Left lobe of liver (tissue), 2 donors: ENCODE measurements at regions not wholly inside any gene's neighbourhood (a gene's known extent, or its start where the extent isn't known, plus 50 kb on each side); places are given as distances from the start of the nearest gene placed in this dataset.
"Not testable (repeated sequence)": the region's sequence is repeated elsewhere in the genome, so short reads cannot be mapped to it uniquely, and the experiment has no call there.

Experiments
- ATAC-seq: fragments of 200-7000 bp; cut with Tn5 transposase; one replicate; pipeline ENCODE4 v1.9.1; 2020; ENCODE audit warnings: mild to moderate bottlenecking, moderate library complexity
- DNase-seq: peaks from one replicate; pipeline ENCODE4 v3.0.0-alpha.2; 2020; ENCODE audit warnings: low spot score
- donor health status: DM: no; HTN: no; CAD: no; lungs with moderate emphysema.
- donor health status: DM: no; HTN: yes; CAD: no.

DNA sequence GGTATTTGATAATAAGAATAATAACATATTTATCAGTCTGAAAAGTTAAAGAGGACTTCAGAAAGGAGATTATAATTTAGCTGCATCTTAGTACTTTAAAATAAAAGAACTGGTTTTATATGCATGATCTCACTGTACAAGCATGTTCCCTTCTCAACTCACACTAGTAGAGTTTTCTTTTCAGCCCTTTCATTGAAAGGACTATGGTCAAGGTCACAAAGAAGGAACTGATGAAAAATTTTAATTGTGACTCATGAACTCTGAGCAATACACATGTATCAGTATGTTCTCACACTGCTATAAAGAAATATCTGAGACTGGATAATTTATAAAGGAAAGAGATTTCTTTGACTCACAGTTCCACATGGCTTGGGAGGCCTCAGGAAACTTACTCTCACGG lies 73.7 kb upstream of the NDST4 start:
- DNase-seq (no peak), ATAC-seq (no peak)

DNA sequence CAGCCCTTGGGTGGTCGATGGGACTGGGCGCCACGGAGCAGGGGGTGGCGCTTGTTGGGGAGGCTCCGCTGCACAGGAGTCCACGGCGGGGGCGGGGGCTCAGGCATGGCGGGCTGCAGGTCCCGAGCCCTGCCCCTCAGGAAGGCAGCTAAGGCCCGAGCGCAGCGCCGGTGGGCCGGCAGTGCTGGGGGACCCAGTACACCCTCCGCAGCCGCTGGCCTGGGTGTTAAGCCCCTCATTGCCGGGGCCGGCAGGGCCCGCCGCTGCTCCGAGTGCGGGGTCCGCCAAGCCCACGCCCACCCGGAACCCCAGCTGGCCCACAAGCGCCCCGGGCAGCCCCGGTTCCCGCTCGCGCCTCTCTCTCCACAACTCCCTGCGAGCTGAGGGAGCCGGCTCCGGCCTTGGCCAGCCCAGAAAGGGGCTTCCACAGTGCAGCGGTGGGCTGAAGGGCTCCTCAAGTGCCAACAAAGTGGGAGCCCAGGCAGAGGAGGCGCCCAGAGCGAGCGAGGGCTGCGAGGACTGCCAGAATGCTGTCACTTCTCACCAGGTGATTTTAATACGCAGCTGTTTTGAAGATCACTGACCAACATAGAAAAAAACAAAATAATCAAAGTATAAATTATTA lies 66.1 kb upstream of the NDST4 start:
- DNase-seq, ATAC-seq: not testable (repeated sequence)

DNA sequence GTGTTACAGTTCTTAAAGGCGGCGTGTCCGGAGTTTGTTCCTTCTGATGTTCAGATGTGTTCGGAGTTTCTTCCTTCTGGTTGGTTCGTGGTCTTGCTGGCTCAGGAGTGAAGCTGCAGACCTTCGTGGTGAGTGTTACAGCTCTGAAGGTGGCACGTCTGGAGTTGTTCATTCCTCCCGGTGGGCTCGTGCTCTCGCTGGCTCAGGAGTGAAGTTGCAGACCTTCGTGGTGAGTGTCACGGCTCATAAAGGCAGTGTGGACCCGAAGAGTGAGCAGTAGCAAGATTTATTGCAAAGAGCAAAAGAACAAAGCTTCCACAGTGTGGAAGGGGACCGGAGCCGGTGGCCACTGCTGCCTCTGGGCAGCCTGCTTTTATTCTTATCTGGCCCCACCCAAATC lies 65.3 kb upstream of the NDST4 start:
- DNase-seq, ATAC-seq: not testable (repeated sequence)

DNA sequence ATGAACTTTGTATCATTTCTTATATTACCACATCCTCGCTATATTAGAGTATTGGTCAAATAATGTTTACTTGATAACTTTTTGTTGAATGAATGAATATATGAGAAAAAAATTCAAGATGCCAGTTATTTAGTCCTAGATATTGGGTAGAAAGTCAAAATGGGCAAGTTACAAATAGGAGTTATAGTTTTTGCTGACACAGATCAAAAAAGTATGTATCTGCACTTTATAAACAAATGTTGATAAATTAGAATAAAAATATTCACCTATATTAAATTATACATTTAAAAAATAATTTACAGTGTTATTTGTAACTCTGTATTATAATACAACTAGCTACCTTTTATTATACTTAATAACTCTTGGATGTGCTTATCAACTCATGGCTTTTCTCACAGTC lies 57.8 kb upstream of the NDST4 start:
- no peak for DNase-seq
- no peak for ATAC-seq

GRCh38 chr4:115165503-115165902 lies 52.1 kb upstream of the NDST4 start:
- ATAC-seq = no peak
- DNase-seq = no peak
